Tibial artery (tissue), 4 donors: ENCODE measurements at regions not wholly inside any gene's neighbourhood (a gene's known extent, or its start where the extent isn't known, plus 50 kb on each side); places are given as distances from the start of the nearest gene placed in this dataset.

ENCODE experiments used
- DNase-seq, 2 donors: peaks; one replicate each; pipeline ENCODE4 v3.0.0-alpha.2; 2019
- H3K27ac ChIP-seq, 2 donors: fragments of 200-600 bp; sonication (generic) in 1 of 2; 1 replicate in 1 of 2; 2 replicates in 1 of 2; pipeline ENCODE4 v1.5.1; 2018 to 2019; ENCODE audit warnings: mild to moderate bottlenecking in 1 of 2
- H3K27me3 ChIP-seq, 2 donors: fragments of 200-600 bp; sonication (generic) in 1 of 2; one replicate each; pipeline versions ENCODE4 v1.5.1 to v1.6.0; 2016 to 2019
- H3K36me3 ChIP-seq, 3 donors: fragments of 200-600 bp; sonication (generic) in 2 of 3; one replicate each; pipeline ENCODE4 v1.5.1; 2016 to 2019; ENCODE audit warnings: mild to moderate bottlenecking in 2 of 3
- H3K4me1 ChIP-seq, 4 donors: fragments of 200-600 bp; sonication (generic) in 2 of 4; 1 replicate in 3 of 4; 2 replicates in 1 of 4; pipeline ENCODE4 v1.5.1; 2016 to 2019
- H3K4me3 ChIP-seq, 2 donors: fragments of 200-600 bp; sonication (generic) in 1 of 2; 1 replicate in 1 of 2; 2 replicates in 1 of 2; pipeline ENCODE4 v1.5.1; 2018 to 2019; ENCODE audit warnings: mild to moderate bottlenecking in 2 of 2
- H3K9me3 ChIP-seq, 3 donors: fragments of 200-600 bp; sonication (generic) in 1 of 3; one replicate each; pipeline ENCODE4 v1.5.1; 2016 to 2019
- intact Hi-C: fragments of 100-400 bp; cut with DNase I; formaldehyde crosslinking; loops from one replicate; pipeline ENCODE4 v1.15.0; 2023; ENCODE audit warnings: low total_unique reads
- TF ChIP-seq, protein P1 (sequence below), 2 experiments: fragments of 200-600 bp in 1 of 2; fragments of 450-650 bp in 1 of 2; IDR thresholded peaks; one replicate each; pipeline ENCODE4 v1.5.1; 2017 to 2019; ENCODE audit warnings: antibody characterized with exemption in 2 of 2, mild to moderate bottlenecking in 1 of 2, moderate library complexity in 1 of 2

DNA sequence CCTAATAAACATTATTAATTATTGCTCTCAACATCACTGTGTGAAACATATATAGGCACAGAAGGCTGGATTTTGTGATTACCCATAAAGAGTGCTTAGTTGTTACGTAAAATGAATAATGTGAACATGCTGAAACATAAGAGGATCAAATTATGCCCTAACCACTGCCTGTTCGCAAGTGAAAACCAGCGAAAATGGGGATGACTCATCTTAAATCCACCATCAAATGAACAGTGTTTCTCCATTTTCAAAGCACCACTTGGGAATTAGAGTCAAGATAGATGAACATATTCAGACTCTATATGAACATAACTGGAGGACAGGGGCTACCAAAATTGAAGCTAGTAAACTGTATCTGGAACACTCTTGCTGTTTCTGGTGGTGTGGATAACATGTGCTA lies 386.2 kb downstream of the HHIPL2 start:
- Histone ChIP-seq H3K27me3 (no peaks in the 10 kb centered on the region), H3K36me3 (no peaks in the 10 kb centered on the region), H3K4me3 (no peak overlapping the region), H3K4me1 (no peaks in the 10 kb centered on the region), H3K9me3 (peaks cover 0 to 16% (median 0%) of the 10 kb centered on the region in 3 donors), H3K27ac (no peak overlapping the region)
- TF ChIP-seq, protein P1, sequence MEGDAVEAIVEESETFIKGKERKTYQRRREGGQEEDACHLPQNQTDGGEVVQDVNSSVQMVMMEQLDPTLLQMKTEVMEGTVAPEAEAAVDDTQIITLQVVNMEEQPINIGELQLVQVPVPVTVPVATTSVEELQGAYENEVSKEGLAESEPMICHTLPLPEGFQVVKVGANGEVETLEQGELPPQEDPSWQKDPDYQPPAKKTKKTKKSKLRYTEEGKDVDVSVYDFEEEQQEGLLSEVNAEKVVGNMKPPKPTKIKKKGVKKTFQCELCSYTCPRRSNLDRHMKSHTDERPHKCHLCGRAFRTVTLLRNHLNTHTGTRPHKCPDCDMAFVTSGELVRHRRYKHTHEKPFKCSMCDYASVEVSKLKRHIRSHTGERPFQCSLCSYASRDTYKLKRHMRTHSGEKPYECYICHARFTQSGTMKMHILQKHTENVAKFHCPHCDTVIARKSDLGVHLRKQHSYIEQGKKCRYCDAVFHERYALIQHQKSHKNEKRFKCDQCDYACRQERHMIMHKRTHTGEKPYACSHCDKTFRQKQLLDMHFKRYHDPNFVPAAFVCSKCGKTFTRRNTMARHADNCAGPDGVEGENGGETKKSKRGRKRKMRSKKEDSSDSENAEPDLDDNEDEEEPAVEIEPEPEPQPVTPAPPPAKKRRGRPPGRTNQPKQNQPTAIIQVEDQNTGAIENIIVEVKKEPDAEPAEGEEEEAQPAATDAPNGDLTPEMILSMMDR (IDR thresholded peaks at IDR 0.05) = no peak
- DNase-seq = no peak
- intact Hi-C loops = no loop called here

DNA sequence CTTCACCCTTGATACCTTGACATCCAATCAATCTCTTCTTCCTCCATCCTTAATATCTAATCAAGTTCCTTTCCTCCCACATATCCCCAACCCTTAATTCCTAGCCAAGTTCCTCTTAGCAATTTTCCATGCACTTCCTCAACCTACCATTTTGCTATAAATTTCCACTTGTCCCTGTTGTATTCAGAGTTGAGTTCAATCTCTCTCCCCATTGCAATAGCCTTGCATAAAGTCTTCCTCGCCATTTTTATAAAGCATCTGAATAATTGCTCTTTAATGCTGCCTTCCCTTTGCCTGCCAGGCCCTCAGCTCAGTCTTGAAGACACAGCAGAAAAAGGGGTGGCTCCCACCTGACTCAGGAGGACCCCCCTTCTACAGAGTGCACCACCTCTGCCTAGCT lies 390.3 kb downstream of the HHIPL2 start:
- TF ChIP-seq, protein P1 (IDR thresholded peaks at IDR 0.05) = no peak
- Histone ChIP-seq H3K36me3 (no peaks in the 10 kb centered on the region), H3K4me1 (no peaks in the 10 kb centered on the region), H3K4me3 (no peak overlapping the region), H3K27ac (no peak overlapping the region), H3K9me3 (peaks cover 0 to 16% (median 0%) of the 10 kb centered on the region in 3 donors), H3K27me3 (no peaks in the 10 kb centered on the region)
- DNase-seq = no peak
- intact Hi-C loops = no loop called here

- Histone ChIP-seq H3K27ac (no peak overlapping the region), H3K9me3 (no peaks in the 10 kb centered on the region), H3K4me3 (no peak overlapping the region), H3K4me1 (no peaks in the 10 kb centered on the region), H3K36me3 (no peaks in the 10 kb centered on the region), H3K27me3 (no peaks in the 10 kb centered on the region)
- no peak for DNase-seq
- TF ChIP-seq, protein P1 (IDR thresholded peaks at IDR 0.05) = no peak
- intact Hi-C loops = no loop called here
These were observed 398.3 kb upstream of the DUSP10 start for GRCh38 chr1:222140206-222140605.

DNA sequence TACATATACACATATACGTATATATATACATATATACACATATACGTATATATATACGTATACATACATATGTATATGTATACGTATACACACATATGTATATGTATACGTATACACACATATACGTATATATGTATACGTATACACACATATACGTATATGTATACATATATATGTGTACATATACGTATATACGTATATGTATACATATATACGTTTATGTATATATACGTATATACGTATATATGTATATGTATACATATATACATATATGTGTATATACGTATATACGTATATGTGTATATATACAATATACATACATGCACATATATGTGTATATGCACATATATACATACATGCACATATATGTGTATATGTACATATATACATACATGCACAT lies 396.2 kb upstream of the DUSP10 start:
- Histone ChIP-seq H3K36me3 (no peaks in the 10 kb centered on the region), H3K4me1 (no peaks in the 10 kb centered on the region), H3K27me3 (no peaks in the 10 kb centered on the region), H3K27ac (no peak overlapping the region), H3K4me3 (no peak overlapping the region), H3K9me3 (no peaks in the 10 kb centered on the region)
- DNase-seq = no peak
- TF ChIP-seq, protein P1 (IDR thresholded peaks at IDR 0.05) = no peak
- intact Hi-C loops = no loop called here

DNA sequence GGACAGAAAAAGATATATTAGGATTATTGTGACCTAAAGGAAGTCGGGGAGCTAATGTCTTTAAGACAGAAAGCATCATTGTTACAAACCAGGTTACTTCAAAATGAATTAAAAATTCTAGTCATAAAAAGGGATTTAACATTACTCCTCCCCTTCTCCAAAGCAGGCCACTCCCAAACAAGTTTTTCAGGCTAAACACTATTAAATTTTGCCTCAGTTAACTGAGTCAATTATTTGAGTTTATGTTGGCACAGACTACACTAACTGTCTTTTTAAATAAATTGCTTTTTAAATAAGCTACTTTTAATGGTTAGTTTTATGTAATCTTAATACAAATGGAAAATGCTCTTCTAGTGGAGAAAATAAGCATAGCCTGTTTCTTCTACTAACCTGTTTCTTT lies 395.0 kb upstream of the DUSP10 start:
- Histone ChIP-seq H3K9me3 (no peaks in the 10 kb centered on the region), H3K36me3 (no peaks in the 10 kb centered on the region), H3K27me3 (no peaks in the 10 kb centered on the region), H3K4me1 (no peaks in the 10 kb centered on the region), H3K4me3 (no peak overlapping the region), H3K27ac (no peak overlapping the region)
- intact Hi-C loops = no loop called here
- no peak for DNase-seq
- TF ChIP-seq, protein P1 (IDR thresholded peaks at IDR 0.05) = no peak

GRCh38 chr1:222129041-222129440 lies 387.2 kb upstream of the DUSP10 start:
- DNase-seq = no peak
- Histone ChIP-seq H3K9me3 (no peaks in the 10 kb centered on the region), H3K4me1 (no peaks in the 10 kb centered on the region), H3K27ac (no peak overlapping the region), H3K36me3 (no peaks in the 10 kb centered on the region), H3K27me3 (no peaks in the 10 kb centered on the region), H3K4me3 (no peak overlapping the region)
- intact Hi-C loops = no loop called here
- TF ChIP-seq, protein P1 (IDR thresholded peaks at IDR 0.05) = no peak
